GM10266 (cell line): ENCODE measurements at regions not wholly inside any gene's neighbourhood (a gene's known extent, or its start where the extent isn't known, plus 50 kb on each side); places are given as distances from the start of the nearest gene placed in this dataset.

Experiments used
- DNase-seq: peaks from one replicate; pipeline ENCODE4 v3.0.0; 2012; ENCODE audit errors: extremely low spot score
- CTCF ChIP-seq: IDR thresholded peaks from 2 replicates; pipeline ENCODE4 v1.5.1; 2012; ENCODE audit warnings: mild to moderate bottlenecking, low read depth; ENCODE audit not compliant: control insufficient read depth, insufficient read depth; ENCODE audit errors: missing control alignments

- no peak for DNase-seq
- no peak for TF ChIP-seq CTCF
Observed at GRCh38 chr12:23066095-23066494, 441.1 kb downstream of the ETNK1 start.

GRCh38 chr12:23083267-23083666, 458.3 kb downstream of the ETNK1 start:
- DNase-seq, result no peak
- TF ChIP-seq CTCF, result no peak

- TF ChIP-seq CTCF, result no peak
- no peak for DNase-seq
Observed at GRCh38 chr12:23084236-23084995, 459.4 kb downstream of the ETNK1 start.

GRCh38 chr12:23088594-23088993, 463.6 kb downstream of the ETNK1 start:
- DNase-seq, result no peak
- TF ChIP-seq CTCF, result no peak

GRCh38 chr12:23093488-23093887, 468.5 kb downstream of the ETNK1 start:
- no peak for TF ChIP-seq CTCF
- no peak for DNase-seq

- no peak for DNase-seq
- TF ChIP-seq CTCF, result no peak
Observed at GRCh38 chr12:23096321-23096720, 471.4 kb downstream of the ETNK1 start.

GRCh38 chr12:23098110-23098509, 473.1 kb downstream of the ETNK1 start:
- no peak for TF ChIP-seq CTCF
- no peak for DNase-seq
